ENCODE measurements at regions not wholly inside any gene's neighbourhood (a gene's known extent, or its start where the extent isn't known, plus 50 kb on each side); places are given as distances from the start of the nearest gene placed in this dataset.

DNA sequence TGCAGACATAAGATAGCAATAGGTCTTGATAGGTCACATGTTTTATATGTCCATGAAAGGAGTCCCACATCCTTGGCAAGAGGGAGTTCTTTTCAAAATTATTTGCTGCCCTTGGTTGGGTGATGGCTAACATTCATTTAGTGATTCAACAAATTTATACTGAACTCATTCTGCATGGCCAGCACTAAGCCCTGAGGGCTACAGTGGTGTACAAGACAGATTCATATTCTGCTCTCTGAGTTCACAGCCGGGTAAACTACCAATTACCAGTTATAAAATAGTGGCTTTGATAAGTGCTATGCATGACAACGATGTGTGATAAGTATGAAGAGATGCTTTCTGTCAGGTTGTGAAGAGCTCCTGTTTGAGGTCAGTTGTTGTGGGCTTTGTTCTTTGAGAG, 340.0 kb downstream of the GABRG2 start:
- H2BK120ac ChIP-seq (ENCODE audit: insufficient read depth, low read length, poor library complexity): no peak overlapping the region
- no peak overlapping the region for H3K14ac ChIP-seq (ENCODE audit: low read length)
- H3K9ac ChIP-seq (ENCODE audit: low read length): no peak overlapping the region
- H3K27me3 ChIP-seq (ENCODE audit: insufficient read depth, low read length): no peaks in the 10 kb centered on the region
- no peak overlapping the region for H4K12ac ChIP-seq (ENCODE audit: low read depth, low read length)
- no peaks in the 10 kb centered on the region for H3K9me3 ChIP-seq (ENCODE audit: insufficient read depth, low read depth, low read length)
- H2BK5ac ChIP-seq (ENCODE audit: low read depth, low read length, poor library complexity): no peak overlapping the region
- no peak overlapping the region for H3K18ac ChIP-seq (ENCODE audit: low read length)
- no peak overlapping the region for H2AK5ac ChIP-seq (ENCODE audit: low read length)
- H2AFZ ChIP-seq (ENCODE audit: insufficient read depth, low read length, poor library complexity): no peak overlapping the region
- H3K4me2 ChIP-seq (ENCODE audit: low read length): no peak overlapping the region
- no peaks in the 10 kb centered on the region for H3K36me3 ChIP-seq (ENCODE audit: control insufficient read depth in 1 of 2, insufficient read depth in 2 of 2, low read length in 2 of 2)
- H4K91ac ChIP-seq (ENCODE audit: low read depth, low read length): no peak overlapping the region
- no peak for DNase-seq
- no peaks in the 10 kb centered on the region for H3K79me2 ChIP-seq (ENCODE audit: control insufficient read depth, insufficient read depth, low read length, poor library complexity)
- no peak overlapping the region for H3K23ac ChIP-seq (ENCODE audit: low read length)
- no peak overlapping the region for H2BK12ac ChIP-seq (ENCODE audit: low read length)
- H3K4me1 ChIP-seq (ENCODE audit: control insufficient read depth in 1 of 2, insufficient read depth in 2 of 2, low read length in 2 of 2): no peaks in the 10 kb centered on the region
- H3K79me1 ChIP-seq (ENCODE audit: low read length): no peaks in the 10 kb centered on the region
- H4K8ac ChIP-seq (ENCODE audit: low read depth, low read length): no peak overlapping the region
- no peak overlapping the region for H3K4ac ChIP-seq (ENCODE audit: low read depth, low read length)
- no CpG with 5 or more reads among the region's 2 CpGs for WGBS (ENCODE audit: extremely low coverage, insufficient coverage, insufficient read length)
- H3K4me3 ChIP-seq (ENCODE audit: low read depth, low read length): no peak overlapping the region
- H3K27ac ChIP-seq (ENCODE audit: low read depth, low read length): no peak overlapping the region

DNA sequence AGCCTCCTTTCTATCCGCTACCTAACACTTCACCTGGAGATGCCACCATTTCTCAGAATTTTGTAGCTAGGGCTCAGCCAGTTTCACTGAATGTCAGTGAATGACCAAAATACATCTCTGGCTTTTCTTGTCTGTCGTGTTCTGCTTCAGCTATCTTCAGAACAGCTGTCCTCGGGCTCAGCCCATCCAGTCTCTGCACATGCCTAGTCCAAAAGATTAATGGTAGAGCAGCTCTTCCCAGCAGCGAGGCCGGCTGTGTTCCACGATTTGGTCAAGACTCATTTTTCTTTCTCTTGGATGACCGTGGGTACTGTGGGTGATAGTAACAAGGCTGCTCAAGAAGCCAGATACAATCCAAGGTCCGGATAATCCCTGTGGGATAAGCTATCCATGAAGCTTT, 342.8 kb downstream of the GABRG2 start:
- H3K36me3 ChIP-seq (ENCODE audit: control insufficient read depth in 1 of 2, insufficient read depth in 2 of 2, low read length in 2 of 2): no peaks in the 10 kb centered on the region
- H3K79me2 ChIP-seq (ENCODE audit: control insufficient read depth, insufficient read depth, low read length, poor library complexity): no peaks in the 10 kb centered on the region
- H3K23ac ChIP-seq (ENCODE audit: low read length): no peak overlapping the region
- H2BK5ac ChIP-seq (ENCODE audit: low read depth, low read length, poor library complexity): no peak overlapping the region
- no peak overlapping the region for H3K9ac ChIP-seq (ENCODE audit: low read length)
- H4K12ac ChIP-seq (ENCODE audit: low read depth, low read length): no peak overlapping the region
- H4K8ac ChIP-seq (ENCODE audit: low read depth, low read length): no peak overlapping the region
- H3K4ac ChIP-seq (ENCODE audit: low read depth, low read length): no peak overlapping the region
- no peak overlapping the region for H3K14ac ChIP-seq (ENCODE audit: low read length)
- H2BK120ac ChIP-seq (ENCODE audit: insufficient read depth, low read length, poor library complexity): no peak overlapping the region
- no peak overlapping the region for H2BK12ac ChIP-seq (ENCODE audit: low read length)
- H3K27me3 ChIP-seq (ENCODE audit: insufficient read depth, low read length): no peaks in the 10 kb centered on the region
- H3K9me3 ChIP-seq (ENCODE audit: insufficient read depth, low read depth, low read length): no peaks in the 10 kb centered on the region
- no peak overlapping the region for H3K27ac ChIP-seq (ENCODE audit: low read depth, low read length)
- no peaks in the 10 kb centered on the region for H3K79me1 ChIP-seq (ENCODE audit: low read length)
- no peak overlapping the region for H2AFZ ChIP-seq (ENCODE audit: insufficient read depth, low read length, poor library complexity)
- WGBS (ENCODE audit: extremely low coverage, insufficient coverage, insufficient read length): no CpG with 5 or more reads among the region's 8 CpGs
- DNase-seq: no peak
- H3K18ac ChIP-seq (ENCODE audit: low read length): no peak overlapping the region
- no peak overlapping the region for H4K91ac ChIP-seq (ENCODE audit: low read depth, low read length)
- no peak overlapping the region for H3K4me2 ChIP-seq (ENCODE audit: low read length)
- H3K4me1 ChIP-seq (ENCODE audit: control insufficient read depth in 1 of 2, insufficient read depth in 2 of 2, low read length in 2 of 2): no peaks in the 10 kb centered on the region
- H2AK5ac ChIP-seq (ENCODE audit: low read length): no peak overlapping the region
- no peak overlapping the region for H3K4me3 ChIP-seq (ENCODE audit: low read depth, low read length)

DNA sequence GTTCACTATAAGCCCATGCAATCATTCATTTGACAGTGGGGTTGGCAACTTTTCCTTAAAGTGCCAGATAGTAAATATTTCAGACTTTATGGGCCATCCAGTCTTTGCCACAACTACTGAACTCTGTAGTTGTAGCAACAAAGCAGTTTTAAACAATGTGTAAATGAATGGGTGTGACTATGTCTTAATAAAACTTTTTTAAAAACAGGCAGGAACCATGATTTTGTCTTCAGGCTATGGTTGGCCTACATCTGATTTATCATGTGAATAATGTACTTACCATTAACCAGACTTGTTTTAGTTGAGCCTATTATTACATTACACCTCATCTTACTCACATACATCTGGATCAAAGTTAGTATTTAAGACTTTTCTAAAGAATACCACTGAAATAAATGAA, 361.6 kb downstream of the GABRG2 start:
- Histone ChIP-seq H2BK12ac (ENCODE audit: low read length) (no peak overlapping the region), H2AFZ (ENCODE audit: insufficient read depth, low read length, poor library complexity) (no peak overlapping the region), H2AK5ac (ENCODE audit: low read length) (no peak overlapping the region), H2BK120ac (ENCODE audit: insufficient read depth, low read length, poor library complexity) (no peak overlapping the region), H3K18ac (ENCODE audit: low read length) (no peak overlapping the region), H3K4ac (ENCODE audit: low read depth, low read length) (no peak overlapping the region), H4K91ac (ENCODE audit: low read depth, low read length) (no peak overlapping the region), H3K79me2 (ENCODE audit: control insufficient read depth, insufficient read depth, low read length, poor library complexity) (no peaks in the 10 kb centered on the region), H3K4me2 (ENCODE audit: low read length) (no peak overlapping the region), H3K27ac (ENCODE audit: low read depth, low read length) (no peak overlapping the region), H3K79me1 (ENCODE audit: low read length) (no peaks in the 10 kb centered on the region), H2BK5ac (ENCODE audit: low read depth, low read length, poor library complexity) (no peak overlapping the region), H3K4me1 (ENCODE audit: control insufficient read depth in 1 of 2, insufficient read depth in 2 of 2, low read length in 2 of 2) (no peaks in the 10 kb centered on the region), H3K36me3 (ENCODE audit: control insufficient read depth in 1 of 2, insufficient read depth in 2 of 2, low read length in 2 of 2) (no peaks in the 10 kb centered on the region), H3K14ac (ENCODE audit: low read length) (no peak overlapping the region), H3K9me3 (ENCODE audit: insufficient read depth, low read depth, low read length) (no peaks in the 10 kb centered on the region), H3K4me3 (ENCODE audit: low read depth, low read length) (no peak overlapping the region), H4K8ac (ENCODE audit: low read depth, low read length) (no peak overlapping the region), H3K23ac (ENCODE audit: low read length) (no peak overlapping the region), H4K12ac (ENCODE audit: low read depth, low read length) (no peak overlapping the region), H3K27me3 (ENCODE audit: insufficient read depth, low read length) (no peaks in the 10 kb centered on the region), H3K9ac (ENCODE audit: low read length) (no peak overlapping the region)
- DNase-seq: no peak

DNA sequence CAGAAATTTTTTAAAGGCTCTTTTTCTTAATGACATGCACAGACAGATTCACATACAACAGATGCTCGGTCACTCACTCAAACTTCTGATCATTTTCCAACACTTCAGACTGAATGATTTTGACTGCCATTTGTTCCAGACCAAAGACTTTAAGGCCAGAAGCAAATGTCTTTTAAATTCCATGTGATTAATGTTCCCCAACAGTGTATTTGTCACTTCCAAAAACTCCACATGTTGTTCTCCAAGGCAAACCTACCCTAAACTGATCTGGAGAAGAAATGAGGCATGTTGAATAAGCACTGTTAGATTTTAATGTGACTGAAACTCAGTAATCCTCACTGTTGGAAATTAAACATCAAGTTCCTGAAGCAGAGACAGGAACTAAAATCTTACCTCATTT, 366.7 kb downstream of the GABRG2 start:
- no CpG with 5 or more reads among the region's 1 CpG for WGBS (ENCODE audit: extremely low coverage, insufficient coverage, insufficient read length)

DNA sequence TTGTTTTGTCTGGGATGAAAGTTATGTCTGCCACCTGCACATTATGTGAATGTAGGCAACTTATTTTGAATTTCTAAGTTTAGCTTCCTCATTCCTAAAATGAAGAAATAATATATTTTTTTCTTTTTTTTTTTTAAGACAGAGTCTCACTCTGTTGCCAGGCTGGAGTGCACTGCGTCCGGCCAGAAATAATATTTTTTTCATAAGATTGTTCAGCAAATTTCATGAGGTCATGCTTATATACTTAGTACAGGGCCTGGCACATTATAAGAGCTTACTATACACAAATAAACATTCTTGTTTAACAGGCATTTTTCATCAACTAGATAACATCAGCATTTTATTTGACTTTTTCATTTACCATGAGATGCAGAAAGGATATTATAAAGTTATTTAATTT, 368.5 kb downstream of the GABRG2 start:
- Histone ChIP-seq H4K12ac (ENCODE audit: low read depth, low read length) (no peak overlapping the region), H2BK12ac (ENCODE audit: low read length) (no peak overlapping the region), H4K8ac (ENCODE audit: low read depth, low read length) (no peak overlapping the region), H2BK120ac (ENCODE audit: insufficient read depth, low read length, poor library complexity) (no peak overlapping the region), H3K9me3 (ENCODE audit: insufficient read depth, low read depth, low read length) (no peaks in the 10 kb centered on the region), H3K27ac (ENCODE audit: low read depth, low read length) (no peak overlapping the region), H3K4me1 (ENCODE audit: control insufficient read depth in 1 of 2, insufficient read depth in 2 of 2, low read length in 2 of 2) (no peaks in the 10 kb centered on the region), H3K9ac (ENCODE audit: low read length) (no peak overlapping the region), H3K79me1 (ENCODE audit: low read length) (no peaks in the 10 kb centered on the region), H2BK5ac (ENCODE audit: low read depth, low read length, poor library complexity) (no peak overlapping the region), H4K91ac (ENCODE audit: low read depth, low read length) (no peak overlapping the region), H3K23ac (ENCODE audit: low read length) (no peak overlapping the region), H3K4me2 (ENCODE audit: low read length) (no peak overlapping the region), H3K79me2 (ENCODE audit: control insufficient read depth, insufficient read depth, low read length, poor library complexity) (no peaks in the 10 kb centered on the region), H2AK5ac (ENCODE audit: low read length) (no peak overlapping the region), H3K18ac (ENCODE audit: low read length) (no peak overlapping the region), H2AFZ (ENCODE audit: insufficient read depth, low read length, poor library complexity) (no peak overlapping the region), H3K4me3 (ENCODE audit: low read depth, low read length) (no peak overlapping the region), H3K4ac (ENCODE audit: low read depth, low read length) (no peak overlapping the region), H3K14ac (ENCODE audit: low read length) (no peak overlapping the region), H3K36me3 (ENCODE audit: control insufficient read depth in 1 of 2, insufficient read depth in 2 of 2, low read length in 2 of 2) (no peaks in the 10 kb centered on the region), H3K27me3 (ENCODE audit: insufficient read depth, low read length) (no peaks in the 10 kb centered on the region)
- no CpG with 5 or more reads among the region's 2 CpGs for WGBS (ENCODE audit: extremely low coverage, insufficient coverage, insufficient read length)
- no peak for DNase-seq

More for the DNA sequence above, 366.7 kb downstream of the GABRG2 start:
- Histone ChIP-seq H4K12ac (ENCODE audit: low read depth, low read length) (no peak overlapping the region), H3K18ac (ENCODE audit: low read length) (no peak overlapping the region), H3K23ac (ENCODE audit: low read length) (no peak overlapping the region), H3K4me1 (ENCODE audit: control insufficient read depth in 1 of 2, insufficient read depth in 2 of 2, low read length in 2 of 2) (no peaks in the 10 kb centered on the region), H3K79me2 (ENCODE audit: control insufficient read depth, insufficient read depth, low read length, poor library complexity) (no peaks in the 10 kb centered on the region), H4K91ac (ENCODE audit: low read depth, low read length) (no peak overlapping the region), H4K8ac (ENCODE audit: low read depth, low read length) (no peak overlapping the region), H3K4me2 (ENCODE audit: low read length) (no peak overlapping the region), H3K9me3 (ENCODE audit: insufficient read depth, low read depth, low read length) (no peaks in the 10 kb centered on the region), H2BK12ac (ENCODE audit: low read length) (no peak overlapping the region), H2AK5ac (ENCODE audit: low read length) (no peak overlapping the region), H2BK5ac (ENCODE audit: low read depth, low read length, poor library complexity) (no peak overlapping the region), H3K4me3 (ENCODE audit: low read depth, low read length) (no peak overlapping the region), H3K4ac (ENCODE audit: low read depth, low read length) (no peak overlapping the region), H2BK120ac (ENCODE audit: insufficient read depth, low read length, poor library complexity) (no peak overlapping the region), H3K14ac (ENCODE audit: low read length) (no peak overlapping the region), H3K9ac (ENCODE audit: low read length) (no peak overlapping the region), H2AFZ (ENCODE audit: insufficient read depth, low read length, poor library complexity) (no peak overlapping the region), H3K27ac (ENCODE audit: low read depth, low read length) (no peak overlapping the region), H3K79me1 (ENCODE audit: low read length) (no peaks in the 10 kb centered on the region), H3K27me3 (ENCODE audit: insufficient read depth, low read length) (no peaks in the 10 kb centered on the region), H3K36me3 (ENCODE audit: control insufficient read depth in 1 of 2, insufficient read depth in 2 of 2, low read length in 2 of 2) (no peaks in the 10 kb centered on the region)
- no peak for DNase-seq
